Tibial nerve (tissue), 4 donors: ENCODE measurements at regions not wholly inside any gene's neighbourhood (a gene's known extent, or its start where the extent isn't known, plus 50 kb on each side); places are given as distances from the start of the nearest gene placed in this dataset.

Experiments
- DNase-seq, 2 donors: peaks; one replicate each; pipeline ENCODE4 v3.0.0-alpha.2; 2019; ENCODE audit warnings: low spot score in 2 of 2
- H3K27ac ChIP-seq, 4 donors: fragments of 200-600 bp; sonication (generic) in 3 of 4; one replicate each; pipeline ENCODE4 v1.5.1; 2017 to 2019; ENCODE audit warnings: mild to moderate bottlenecking in 1 of 4
- H3K27me3 ChIP-seq, 2 donors: fragments of 200-600 bp; sonication (generic) in 1 of 2; one replicate each; pipeline versions ENCODE4 v1.5.1 to v1.6.0; 2017 to 2019
- H3K36me3 ChIP-seq, 3 donors: fragments of 200-600 bp; sonication (generic); one replicate each; pipeline ENCODE4 v1.5.1; 2018 to 2019
- H3K4me1 ChIP-seq, 4 donors: fragments of 200-600 bp; sonication (generic) in 3 of 4; one replicate each; pipeline ENCODE4 v1.5.1; 2017 to 2019
- H3K4me3 ChIP-seq, 4 donors: fragments of 200-600 bp; sonication (generic) in 3 of 4; one replicate each; pipeline ENCODE4 v1.5.1; 2017 to 2019; ENCODE audit warnings: mild to moderate bottlenecking in 1 of 4, moderate library complexity in 1 of 4
- H3K9me3 ChIP-seq, 4 donors: fragments of 200-600 bp; sonication (generic) in 3 of 4; one replicate each; pipeline ENCODE4 v1.5.1; 2017 to 2019
- EP300 ChIP-seq, 2 donors: sonication (generic); formaldehyde crosslinking; IDR thresholded peaks; one replicate each; pipeline ENCODE4 v1.6.1; 2017; ENCODE audit warnings: antibody characterized with exemption in 2 of 2, mild to moderate bottlenecking in 1 of 2
- POLR2A ChIP-seq, 2 donors: fragments of 450-650 bp; IDR thresholded peaks; one replicate each; pipeline ENCODE4 v1.6.1; 2017; ENCODE audit warnings: antibody characterized with exemption in 2 of 2, mild to moderate bottlenecking in 2 of 2, moderate library complexity in 2 of 2
- WGBS, 2 donors: methylation state at CpG; one replicate each; pipeline ENCODE4 v1.1.5; 2018; 5-methylcytosine and 5-hydroxymethylcytosine counted together
- TF ChIP-seq, protein P1 (sequence below), 5 experiments: fragments of 200-600 bp in 3 of 5; fragments of 450-650 bp in 2 of 5; sonication (generic) in 3 of 5; IDR thresholded peaks; one replicate each; pipeline ENCODE4 v1.5.1; 2016 to 2019; ENCODE audit warnings: antibody characterized with exemption in 5 of 5, mild to moderate bottlenecking in 3 of 5, moderate library complexity in 2 of 5

DNA sequence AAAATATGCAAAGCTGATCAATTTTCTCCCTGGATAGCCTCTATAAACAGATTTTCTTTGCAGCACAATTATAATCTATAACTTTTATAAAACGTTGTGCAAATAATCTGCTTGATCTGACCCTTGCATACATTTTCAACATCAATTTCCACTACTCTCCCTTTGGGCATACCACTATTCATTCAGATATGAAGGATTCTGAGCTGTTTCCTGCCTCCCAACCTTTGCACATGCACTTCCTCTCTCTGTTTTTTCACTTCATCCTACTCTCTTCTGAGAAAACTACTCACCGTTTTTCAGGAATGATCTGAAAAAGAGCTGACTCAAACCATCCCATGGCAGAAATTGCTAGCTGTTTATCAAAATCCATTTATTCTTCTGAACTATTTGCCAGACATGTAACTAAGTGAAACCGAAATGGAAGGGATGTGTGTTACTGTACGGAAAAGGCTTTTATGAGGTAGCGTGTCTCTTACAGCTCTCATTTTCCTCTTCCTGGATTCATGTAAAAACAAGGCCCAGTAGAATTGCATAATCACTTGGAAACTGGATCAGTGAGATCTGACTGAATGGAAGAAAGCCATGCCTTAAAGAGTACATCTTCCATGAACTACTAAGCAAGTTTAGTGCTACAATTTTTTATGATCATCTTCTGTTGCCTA is 1447.3 kb upstream of the MIR17HG start:
- Histone ChIP-seq H3K36me3 (no peaks in the 10 kb centered on the region), H3K27ac (no peak overlapping the region), H3K4me1 (no peaks in the 10 kb centered on the region), H3K4me3 (no peak overlapping the region), H3K9me3 (peaks cover 0 to 10% (median 0%) of the 10 kb centered on the region in 4 donors), H3K27me3 (no peaks in the 10 kb centered on the region)
- no peak for DNase-seq
- TF ChIP-seq EP300 (IDR thresholded peaks at IDR 0.05) (no peak), POLR2A (IDR thresholded peaks at IDR 0.05) (no peak)
- TF ChIP-seq, protein P1, sequence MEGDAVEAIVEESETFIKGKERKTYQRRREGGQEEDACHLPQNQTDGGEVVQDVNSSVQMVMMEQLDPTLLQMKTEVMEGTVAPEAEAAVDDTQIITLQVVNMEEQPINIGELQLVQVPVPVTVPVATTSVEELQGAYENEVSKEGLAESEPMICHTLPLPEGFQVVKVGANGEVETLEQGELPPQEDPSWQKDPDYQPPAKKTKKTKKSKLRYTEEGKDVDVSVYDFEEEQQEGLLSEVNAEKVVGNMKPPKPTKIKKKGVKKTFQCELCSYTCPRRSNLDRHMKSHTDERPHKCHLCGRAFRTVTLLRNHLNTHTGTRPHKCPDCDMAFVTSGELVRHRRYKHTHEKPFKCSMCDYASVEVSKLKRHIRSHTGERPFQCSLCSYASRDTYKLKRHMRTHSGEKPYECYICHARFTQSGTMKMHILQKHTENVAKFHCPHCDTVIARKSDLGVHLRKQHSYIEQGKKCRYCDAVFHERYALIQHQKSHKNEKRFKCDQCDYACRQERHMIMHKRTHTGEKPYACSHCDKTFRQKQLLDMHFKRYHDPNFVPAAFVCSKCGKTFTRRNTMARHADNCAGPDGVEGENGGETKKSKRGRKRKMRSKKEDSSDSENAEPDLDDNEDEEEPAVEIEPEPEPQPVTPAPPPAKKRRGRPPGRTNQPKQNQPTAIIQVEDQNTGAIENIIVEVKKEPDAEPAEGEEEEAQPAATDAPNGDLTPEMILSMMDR (IDR thresholded peaks at IDR 0.05) = no peak
- 53 to 57% methylated on average over 5 of the region's 5 CpGs for WGBS, 2 donors

DNA sequence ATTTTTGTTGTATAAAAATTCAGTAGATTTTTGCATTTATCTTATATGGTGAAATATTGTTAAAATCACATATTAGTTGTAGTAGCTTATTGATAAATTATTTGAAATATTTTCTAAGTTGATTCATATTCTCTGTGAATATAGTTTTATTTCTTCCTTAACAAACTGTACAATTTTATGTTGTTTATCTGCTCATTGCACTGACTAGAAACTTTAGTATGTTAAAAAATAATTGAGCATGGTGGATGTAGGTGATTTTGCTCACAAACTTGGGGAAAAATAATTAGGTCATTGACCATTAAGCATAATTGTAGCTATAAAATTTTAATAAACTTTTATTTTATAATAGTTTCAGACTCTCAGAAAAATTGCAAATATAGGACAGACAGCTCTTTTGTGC is 1445.3 kb upstream of the MIR17HG start:
- peaks cover 0 to 10% (median 0%) of the 10 kb centered on the region in 4 donors for H3K9me3 ChIP-seq
- no peak overlapping the region for H3K4me3 ChIP-seq
- no peaks in the 10 kb centered on the region for H3K4me1 ChIP-seq
- H3K36me3 ChIP-seq = no peaks in the 10 kb centered on the region
- TF ChIP-seq POLR2A (IDR thresholded peaks at IDR 0.05) (no peak), EP300 (IDR thresholded peaks at IDR 0.05) (no peak)
- TF ChIP-seq, protein P1 (IDR thresholded peaks at IDR 0.05) = no peak
- no peaks in the 10 kb centered on the region for H3K27me3 ChIP-seq
- no peak for DNase-seq
- no peak overlapping the region for H3K27ac ChIP-seq

DNA sequence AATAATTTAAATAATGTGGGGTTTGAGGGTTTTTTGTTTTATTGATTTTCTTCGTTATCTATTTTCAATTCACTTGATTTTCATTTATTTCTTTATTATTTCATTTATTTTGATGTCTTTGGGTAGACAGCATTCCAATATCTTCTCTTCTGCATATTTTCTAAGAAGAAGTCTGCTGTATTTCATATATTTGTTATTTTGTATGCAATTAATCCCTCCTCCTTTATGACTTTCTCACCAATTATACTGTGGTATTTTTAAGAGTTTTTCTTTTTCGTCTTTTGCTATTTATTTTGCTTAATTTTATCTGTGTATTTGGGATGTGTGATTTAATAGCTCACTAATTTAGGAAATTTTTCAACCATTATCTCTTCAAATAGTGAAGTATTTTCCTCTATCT is 1444.4 kb upstream of the MIR17HG start:
- H3K36me3 ChIP-seq = no peaks in the 10 kb centered on the region
- no peak for DNase-seq
- TF ChIP-seq EP300 (IDR thresholded peaks at IDR 0.05) = no peak
- no peak overlapping the region for H3K27ac ChIP-seq
- no peaks in the 10 kb centered on the region for H3K4me1 ChIP-seq
- 84 to 95% methylated on average over 2 of the region's 2 CpGs for WGBS, 2 donors
- H3K9me3 ChIP-seq = peaks cover 0 to 10% (median 0%) of the 10 kb centered on the region in 4 donors
- no peaks in the 10 kb centered on the region for H3K27me3 ChIP-seq
- H3K4me3 ChIP-seq = no peak overlapping the region

DNA sequence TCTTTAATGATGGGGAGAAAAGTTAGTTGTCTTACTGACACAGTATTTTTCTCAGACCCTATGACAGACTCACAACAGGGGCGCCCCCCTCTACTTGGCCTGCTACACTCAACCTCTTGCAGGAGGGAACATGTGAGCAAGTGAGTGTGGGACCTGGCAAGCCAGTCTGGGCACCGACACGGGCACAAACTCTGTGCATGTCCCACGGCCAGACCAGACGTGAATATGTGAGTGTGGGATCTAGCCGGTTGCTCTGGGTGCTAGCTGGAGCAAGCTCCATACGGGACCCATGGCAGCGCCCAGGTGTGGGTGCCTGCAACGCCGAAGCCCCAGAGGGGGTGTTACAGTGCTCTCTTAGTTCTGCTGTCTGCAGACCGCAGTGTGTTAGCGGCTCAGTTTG is 1437.3 kb upstream of the MIR17HG start:
- 85 to 96% methylated on average over 9 to 10 of the region's 12 CpGs for WGBS, 2 donors

DNA sequence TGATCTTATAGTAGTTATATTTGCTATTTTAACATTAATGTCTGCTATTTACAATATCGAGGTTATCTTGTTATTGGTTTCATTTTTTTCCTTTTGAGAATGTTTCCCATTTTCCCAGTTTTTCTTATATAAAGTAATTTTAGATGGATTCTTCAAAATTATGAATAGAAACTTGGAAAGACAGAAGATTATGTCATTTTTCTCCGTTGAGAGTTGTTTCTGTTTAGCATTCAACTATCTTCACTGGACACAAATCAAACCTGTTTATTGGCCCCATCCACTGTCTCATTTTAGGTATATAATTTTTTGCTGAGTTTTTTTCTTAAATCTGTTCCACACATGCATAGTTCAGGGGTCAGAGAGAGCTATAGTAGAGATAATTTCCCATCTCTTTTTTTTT is 1430.9 kb upstream of the MIR17HG start:
- TF ChIP-seq EP300 (IDR thresholded peaks at IDR 0.05) (no peak), POLR2A (IDR thresholded peaks at IDR 0.05) (no peak)
- TF ChIP-seq, protein P1 (IDR thresholded peaks at IDR 0.05) = no peak
- Histone ChIP-seq H3K4me1 (no peaks in the 10 kb centered on the region), H3K27me3 (no peaks in the 10 kb centered on the region), H3K9me3 (no peaks in the 10 kb centered on the region), H3K4me3 (no peak overlapping the region), H3K27ac (no peak overlapping the region), H3K36me3 (no peaks in the 10 kb centered on the region)
- no peak for DNase-seq
- WGBS, 2 donors = 76 to 86% methylated on average over 2 of the region's 2 CpGs

More for the DNA sequence above, 1437.3 kb upstream of the MIR17HG start:
- TF ChIP-seq EP300 (IDR thresholded peaks at IDR 0.05) (no peak), POLR2A (IDR thresholded peaks at IDR 0.05) (no peak)
- TF ChIP-seq, protein P1 (IDR thresholded peaks at IDR 0.05) = no peak
- Histone ChIP-seq H3K27me3 (no peaks in the 10 kb centered on the region), H3K36me3 (no peaks in the 10 kb centered on the region), H3K27ac (no peak overlapping the region), H3K4me3 (no peak overlapping the region), H3K4me1 (no peaks in the 10 kb centered on the region), H3K9me3 (no peaks in the 10 kb centered on the region)
- no peak for DNase-seq

DNA sequence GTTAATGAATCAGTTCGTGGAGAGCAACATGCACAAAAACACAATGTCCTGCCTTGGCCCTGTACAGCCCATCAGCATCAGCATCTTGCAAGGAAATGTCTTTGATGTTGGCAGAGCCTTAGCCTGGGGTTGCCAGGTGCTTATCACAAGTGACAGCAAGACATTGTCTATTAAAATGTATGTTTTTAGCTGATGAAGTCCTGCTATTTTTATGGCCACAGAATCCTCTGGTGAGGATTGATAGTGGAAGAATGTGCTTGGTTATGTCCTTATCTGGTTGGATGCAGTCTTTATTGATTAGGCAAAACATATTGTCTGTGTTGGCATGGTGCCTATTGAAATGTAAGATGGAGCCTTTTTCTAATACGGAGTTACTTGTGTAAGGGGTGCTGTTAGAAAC is 1427.0 kb upstream of the MIR17HG start:
- 56 to 62% methylated on average over 2 of the region's 2 CpGs for WGBS, 2 donors
- Histone ChIP-seq H3K27me3 (no peaks in the 10 kb centered on the region), H3K9me3 (no peaks in the 10 kb centered on the region), H3K27ac (no peak overlapping the region), H3K36me3 (no peaks in the 10 kb centered on the region), H3K4me1 (no peaks in the 10 kb centered on the region), H3K4me3 (no peak overlapping the region)
- no peak for TF ChIP-seq POLR2A (IDR thresholded peaks at IDR 0.05)
- TF ChIP-seq, protein P1 (IDR thresholded peaks at IDR 0.05) = no peak
- no peak for TF ChIP-seq EP300 (IDR thresholded peaks at IDR 0.05)
- no peak for DNase-seq
